ENCODE measurements at regions not wholly inside any gene's neighbourhood (a gene's known extent, or its start where the extent isn't known, plus 50 kb on each side); places are given as distances from the start of the nearest gene placed in this dataset.

DNA sequence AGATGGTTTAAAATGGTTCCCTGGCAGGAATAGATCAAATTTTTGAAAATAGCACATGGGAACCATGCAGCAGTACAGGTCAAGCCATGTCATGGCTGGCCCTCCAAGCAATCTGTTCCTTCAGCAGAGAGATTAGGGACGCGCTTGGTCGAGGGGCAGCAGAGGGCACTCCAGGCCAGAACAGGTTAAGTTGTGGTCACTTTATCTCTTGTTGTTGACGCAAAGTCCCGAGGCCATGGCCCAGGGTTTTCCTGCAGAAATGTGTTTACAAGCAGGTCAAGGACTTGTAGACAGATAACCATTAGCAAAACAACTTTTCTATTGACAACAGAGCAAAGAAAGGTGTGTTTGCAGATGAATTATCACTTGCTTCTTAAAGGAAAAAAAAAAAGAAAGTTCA lies 570.0 kb upstream of the NR2F2 start:
- Mint-ChIP-seq H3K27me3 (ENCODE audit: insufficient read depth, unreplicated experiment) (no peaks in the 10 kb centered on the region), H3K27ac (ENCODE audit: low read depth, unreplicated experiment) (no peak overlapping the region), H3K4me1 (ENCODE audit: insufficient read depth, unreplicated experiment) (no peaks in the 10 kb centered on the region), H3K4me3 (ENCODE audit: unreplicated experiment) (no peak overlapping the region), H3K36me3 (ENCODE audit: insufficient read depth, unreplicated experiment) (no peaks in the 10 kb centered on the region), H3K9me3 (ENCODE audit: unreplicated experiment) (no peaks in the 10 kb centered on the region)
- POLR2A ChIA-PET: interaction anchor here (0.6 to 0.7 kb wide), 2 partner anchors 595 to 910 kb away, joined by 3 read pairs; no protein-coding TSS in a partner anchor
- BruUV-seq (replicated peaks): no TSS peak
- CTCF ChIA-PET: interaction anchor here (0.6 kb wide), 1 partner anchor 9 kb away, joined by 5 read pairs; no protein-coding TSS in a partner anchor
- intact Hi-C loops (cut with micrococcal nuclease): loop anchor here (5.0 kb wide), 1 partner anchor 567 kb away; no protein-coding TSS in a partner anchor
- peak; percentile 4 for DNase-seq (ENCODE audit: unreplicated experiment)
- TF ChIP-seq, protein P1, sequence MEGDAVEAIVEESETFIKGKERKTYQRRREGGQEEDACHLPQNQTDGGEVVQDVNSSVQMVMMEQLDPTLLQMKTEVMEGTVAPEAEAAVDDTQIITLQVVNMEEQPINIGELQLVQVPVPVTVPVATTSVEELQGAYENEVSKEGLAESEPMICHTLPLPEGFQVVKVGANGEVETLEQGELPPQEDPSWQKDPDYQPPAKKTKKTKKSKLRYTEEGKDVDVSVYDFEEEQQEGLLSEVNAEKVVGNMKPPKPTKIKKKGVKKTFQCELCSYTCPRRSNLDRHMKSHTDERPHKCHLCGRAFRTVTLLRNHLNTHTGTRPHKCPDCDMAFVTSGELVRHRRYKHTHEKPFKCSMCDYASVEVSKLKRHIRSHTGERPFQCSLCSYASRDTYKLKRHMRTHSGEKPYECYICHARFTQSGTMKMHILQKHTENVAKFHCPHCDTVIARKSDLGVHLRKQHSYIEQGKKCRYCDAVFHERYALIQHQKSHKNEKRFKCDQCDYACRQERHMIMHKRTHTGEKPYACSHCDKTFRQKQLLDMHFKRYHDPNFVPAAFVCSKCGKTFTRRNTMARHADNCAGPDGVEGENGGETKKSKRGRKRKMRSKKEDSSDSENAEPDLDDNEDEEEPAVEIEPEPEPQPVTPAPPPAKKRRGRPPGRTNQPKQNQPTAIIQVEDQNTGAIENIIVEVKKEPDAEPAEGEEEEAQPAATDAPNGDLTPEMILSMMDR (IDR thresholded peaks at IDR 0.05; ENCODE audit: unreplicated experiment): no peak

GRCh38 chr15:95761501-95762165 lies 568.9 kb upstream of the NR2F2 start:
- Mint-ChIP-seq H3K9me3 (ENCODE audit: unreplicated experiment) (no peaks in the 10 kb centered on the region), H3K4me3 (ENCODE audit: unreplicated experiment) (no peak overlapping the region), H3K4me1 (ENCODE audit: insufficient read depth, unreplicated experiment) (no peaks in the 10 kb centered on the region), H3K36me3 (ENCODE audit: insufficient read depth, unreplicated experiment) (no peaks in the 10 kb centered on the region), H3K27ac (ENCODE audit: low read depth, unreplicated experiment) (no peak overlapping the region), H3K27me3 (ENCODE audit: insufficient read depth, unreplicated experiment) (no peaks in the 10 kb centered on the region)
- CTCF ChIA-PET: interaction anchor here (0.6 to 1.5 kb wide), 3 partner anchors 15 to 565 kb away, joined by 3 read pairs; no protein-coding TSS in a partner anchor
- no TSS peak for BruUV-seq (replicated peaks)
- TF ChIP-seq, protein P1 (IDR thresholded peaks at IDR 0.05; ENCODE audit: unreplicated experiment): no peak
- intact Hi-C loops (cut with micrococcal nuclease): loop anchor here (5.0 kb wide), 1 partner anchor 566 kb away; no protein-coding TSS in a partner anchor
- POLR2A ChIA-PET: interaction anchor here (0.6 kb wide), 1 partner anchor 634 kb away, joined by 3 read pairs; no protein-coding TSS in a partner anchor
- no peak for DNase-seq (ENCODE audit: unreplicated experiment)

- TF ChIP-seq, protein P1 (IDR thresholded peaks at IDR 0.05; ENCODE audit: unreplicated experiment): no peak
- no peaks in the 10 kb centered on the region for H3K9me3 Mint-ChIP-seq (ENCODE audit: unreplicated experiment)
- CTCF ChIA-PET: no interaction called here
- intact Hi-C loops (cut with micrococcal nuclease): loop anchor here (5.0 kb wide), 1 partner anchor 564 kb away; no protein-coding TSS in a partner anchor
- POLR2A ChIA-PET: interaction anchor here (0.8 kb wide), 1 partner anchor 34 kb away, joined by 3 read pairs; no protein-coding TSS in a partner anchor
- no peaks in the 10 kb centered on the region for H3K27me3 Mint-ChIP-seq (ENCODE audit: insufficient read depth, unreplicated experiment)
- H3K4me1 Mint-ChIP-seq (ENCODE audit: insufficient read depth, unreplicated experiment): no peaks in the 10 kb centered on the region
- BruUV-seq (replicated peaks): no TSS peak
- H3K36me3 Mint-ChIP-seq (ENCODE audit: insufficient read depth, unreplicated experiment): no peaks in the 10 kb centered on the region
- no peak overlapping the region for H3K27ac Mint-ChIP-seq (ENCODE audit: low read depth, unreplicated experiment)
- DNase-seq (ENCODE audit: unreplicated experiment): no peak
- H3K4me3 Mint-ChIP-seq (ENCODE audit: unreplicated experiment): no peak overlapping the region
These were observed 567.1 kb upstream of the NR2F2 start for GRCh38 chr15:95763426-95763825.

DNA sequence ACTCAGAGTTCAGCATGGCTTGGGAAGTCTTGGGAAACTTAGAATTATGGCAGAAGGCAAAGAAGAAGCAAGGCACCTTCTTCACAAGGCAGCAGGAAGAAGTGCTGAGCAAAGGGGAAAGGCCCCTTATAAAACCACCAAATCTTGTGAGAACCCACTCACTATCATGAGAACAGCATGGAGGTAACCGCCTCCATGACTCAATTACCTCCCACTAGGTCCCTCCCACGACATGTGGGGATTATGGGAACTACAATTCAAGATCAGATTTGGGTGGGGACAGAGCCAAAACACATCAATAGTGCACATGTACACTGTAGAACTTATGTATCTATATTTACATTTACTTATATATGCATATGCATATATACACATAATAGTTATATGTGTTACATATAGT lies 565.3 kb upstream of the NR2F2 start:
- intact Hi-C loops (cut with micrococcal nuclease): no loop called here
- no TSS peak for BruUV-seq (replicated peaks)
- H3K27me3 Mint-ChIP-seq (ENCODE audit: insufficient read depth, unreplicated experiment): no peaks in the 10 kb centered on the region

More for the DNA sequence above, 565.3 kb upstream of the NR2F2 start:
- TF ChIP-seq, protein P1 (IDR thresholded peaks at IDR 0.05; ENCODE audit: unreplicated experiment): no peak
- DNase-seq (ENCODE audit: unreplicated experiment): no peak
- no peaks in the 10 kb centered on the region for H3K36me3 Mint-ChIP-seq (ENCODE audit: insufficient read depth, unreplicated experiment)
- H3K4me1 Mint-ChIP-seq (ENCODE audit: insufficient read depth, unreplicated experiment): peaks cover 1% of the 10 kb centered on the region
- POLR2A ChIA-PET: no interaction called here
- H3K9me3 Mint-ChIP-seq (ENCODE audit: unreplicated experiment): no peaks in the 10 kb centered on the region
- H3K4me3 Mint-ChIP-seq (ENCODE audit: unreplicated experiment): no peak overlapping the region
- H3K27ac Mint-ChIP-seq (ENCODE audit: low read depth, unreplicated experiment): no peak overlapping the region
- CTCF ChIA-PET: no interaction called here

Measured in MCF 10A (cell line).